Right lobe of liver (tissue), 6 donors: ENCODE measurements at regions not wholly inside any gene's neighbourhood (a gene's known extent, or its start where the extent isn't known, plus 50 kb on each side); places are given as distances from the start of the nearest gene placed in this dataset.

Experiments used
- ATAC-seq, 4 donors: fragments of 200-7000 bp; cut with Tn5 transposase; one replicate each; pipeline ENCODE4 v1.9.1; 2020; ENCODE audit warnings: mild to moderate bottlenecking in 4 of 4, moderate library complexity in 4 of 4
- DNase-seq, 3 donors: peaks; one replicate each; pipeline ENCODE4 v3.0.0-alpha.2; 2020
- H3K27ac ChIP-seq, 3 donors: fragments of 200-600 bp; one replicate each; pipeline ENCODE4 v1.8.0; 2022
- H3K27me3 ChIP-seq, 2 donors: fragments of 200-600 bp; one replicate each; pipeline ENCODE4 v1.8.0; 2022
- H3K36me3 ChIP-seq, 4 donors: fragments of 200-600 bp; sonication (generic) in 1 of 4; one replicate each; pipeline versions ENCODE4 v1.5.1 to v1.8.0; 2017 to 2022; ENCODE audit warnings: control low read depth in 1 of 4
- H3K4me1 ChIP-seq, 4 donors: fragments of 200-600 bp; sonication (generic) in 1 of 4; one replicate each; pipeline versions ENCODE4 v1.5.1 to v1.8.0; 2017 to 2022; ENCODE audit warnings: control low read depth in 1 of 4
- H3K4me3 ChIP-seq, 3 donors: fragments of 200-600 bp; one replicate each; pipeline ENCODE4 v1.8.0; 2022
- H3K9me3 ChIP-seq, 4 donors: fragments of 200-600 bp; sonication (generic) in 1 of 4; one replicate each; pipeline versions ENCODE4 v1.5.1 to v1.8.0; 2017 to 2022; ENCODE audit warnings: control low read depth in 1 of 4
- POLR2A ChIP-seq: fragments of 450-650 bp; IDR thresholded peaks from one replicate; pipeline ENCODE4 v1.6.1; 2017; ENCODE audit warnings: antibody characterized with exemption, mild to moderate bottlenecking
- WGBS: methylation state at CpG from one replicate; pipeline ENCODE4 v1.1.6; 2018; ENCODE audit warnings: low coverage, low lambda C conversion rate; ENCODE audit not compliant: insufficient coverage; ENCODE audit errors: missing lambda C conversion rate; 5-methylcytosine and 5-hydroxymethylcytosine counted together
- intact Hi-C, 2 donors: fragments of 100-400 bp; cut with DNase I; formaldehyde crosslinking; loops; one replicate each; pipeline versions ENCODE4 v1.11.2 to v1.14.1; 2022
- TF ChIP-seq, protein P1 (sequence below), 4 donors: fragments of 200-600 bp in 3 of 4; fragments of 450-650 bp in 1 of 4; IDR thresholded peaks; one replicate each; pipeline versions ENCODE4 v1.5.1 to v1.8.0; 2016 to 2022; ENCODE audit warnings: antibody characterized with exemption in 4 of 4, mild to moderate bottlenecking in 2 of 4
- donor health status: DM: no; HTN: yes; CAD: no.
- donor health status: DM: no; HTN: no; CAD: no.
- donor health status: DM: no; HTN: no; CAD: no.
- donor health status: DM: no; HTN: yes; CAD: no.
- donor health status: DM: no; HTN: yes; CAD: no.

- TF ChIP-seq, protein P1, sequence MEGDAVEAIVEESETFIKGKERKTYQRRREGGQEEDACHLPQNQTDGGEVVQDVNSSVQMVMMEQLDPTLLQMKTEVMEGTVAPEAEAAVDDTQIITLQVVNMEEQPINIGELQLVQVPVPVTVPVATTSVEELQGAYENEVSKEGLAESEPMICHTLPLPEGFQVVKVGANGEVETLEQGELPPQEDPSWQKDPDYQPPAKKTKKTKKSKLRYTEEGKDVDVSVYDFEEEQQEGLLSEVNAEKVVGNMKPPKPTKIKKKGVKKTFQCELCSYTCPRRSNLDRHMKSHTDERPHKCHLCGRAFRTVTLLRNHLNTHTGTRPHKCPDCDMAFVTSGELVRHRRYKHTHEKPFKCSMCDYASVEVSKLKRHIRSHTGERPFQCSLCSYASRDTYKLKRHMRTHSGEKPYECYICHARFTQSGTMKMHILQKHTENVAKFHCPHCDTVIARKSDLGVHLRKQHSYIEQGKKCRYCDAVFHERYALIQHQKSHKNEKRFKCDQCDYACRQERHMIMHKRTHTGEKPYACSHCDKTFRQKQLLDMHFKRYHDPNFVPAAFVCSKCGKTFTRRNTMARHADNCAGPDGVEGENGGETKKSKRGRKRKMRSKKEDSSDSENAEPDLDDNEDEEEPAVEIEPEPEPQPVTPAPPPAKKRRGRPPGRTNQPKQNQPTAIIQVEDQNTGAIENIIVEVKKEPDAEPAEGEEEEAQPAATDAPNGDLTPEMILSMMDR (IDR thresholded peaks at IDR 0.05): no peak
- no peak for TF ChIP-seq POLR2A
- Histone ChIP-seq H3K36me3 (no peaks in the 10 kb centered on the region), H3K27ac (no peak overlapping the region), H3K27me3 (peaks cover 0 to 4% of the 10 kb centered on the region in 2 donors), H3K4me3 (no peak overlapping the region), H3K9me3 (no peaks in the 10 kb centered on the region), H3K4me1 (no peaks in the 10 kb centered on the region)
- 65% methylated on average over 4 of the region's 4 CpGs for WGBS
- ATAC-seq (no peak), DNase-seq (no peak)
- intact Hi-C loops: no loop called here
Observed at GRCh38 chr19:31595521-31595920, 246.3 kb upstream of the TSHZ3 start.

- no peak for TF ChIP-seq POLR2A
- TF ChIP-seq, protein P1 (IDR thresholded peaks at IDR 0.05): no peak
- Histone ChIP-seq H3K4me1 (no peaks in the 10 kb centered on the region), H3K4me3 (no peak overlapping the region), H3K27ac (no peak overlapping the region), H3K27me3 (no peaks in the 10 kb centered on the region), H3K9me3 (no peaks in the 10 kb centered on the region), H3K36me3 (no peaks in the 10 kb centered on the region)
- intact Hi-C loops: no loop called here
- DNase-seq: no peak
- no peak for ATAC-seq
- WGBS: 65% methylated on average over 8 of the region's 8 CpGs
Observed at GRCh38 chr19:31596751-31597150, 247.5 kb upstream of the TSHZ3 start.

DNA sequence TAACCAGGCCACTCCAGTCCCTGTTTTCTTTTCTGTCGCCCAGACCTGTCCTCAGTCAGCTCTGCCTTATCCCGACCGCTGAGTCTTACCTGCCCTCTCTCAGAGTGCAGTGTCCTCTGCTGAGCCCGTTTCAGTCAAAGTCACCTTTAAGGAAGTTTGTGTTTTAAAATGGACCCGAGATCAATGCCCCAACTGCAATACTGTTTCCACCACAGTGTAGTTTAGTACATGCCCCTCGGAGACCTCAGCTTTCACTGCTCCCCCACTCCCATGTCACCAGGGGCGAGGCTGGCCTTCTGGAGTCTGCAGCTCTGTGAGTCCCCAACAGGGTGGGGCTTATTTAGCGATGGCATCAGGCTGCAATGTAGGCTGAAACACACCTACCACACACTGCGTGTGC, 248.4 kb upstream of the TSHZ3 start:
- H3K36me3 ChIP-seq: no peaks in the 10 kb centered on the region
- no peaks in the 10 kb centered on the region for H3K27me3 ChIP-seq
- ATAC-seq: no peak
- no peak overlapping the region for H3K4me3 ChIP-seq
- H3K9me3 ChIP-seq: no peaks in the 10 kb centered on the region
- no peaks in the 10 kb centered on the region for H3K4me1 ChIP-seq
- no peak for DNase-seq
- H3K27ac ChIP-seq: no peak overlapping the region
- TF ChIP-seq POLR2A: no peak
- TF ChIP-seq, protein P1 (IDR thresholded peaks at IDR 0.05): no peak
- intact Hi-C loops: no loop called here
- WGBS: 69% methylated on average over 7 of the region's 9 CpGs

GRCh38 chr19:31598730-31599238, 249.5 kb upstream of the TSHZ3 start:
- intact Hi-C loops: no loop called here
- 59% methylated on average over 2 of the region's 2 CpGs for WGBS
- no peaks in the 10 kb centered on the region for H3K9me3 ChIP-seq
- H3K27me3 ChIP-seq: no peaks in the 10 kb centered on the region
- no peak overlapping the region for H3K4me3 ChIP-seq
- H3K27ac ChIP-seq: no peak overlapping the region
- DNase-seq: no peak
- H3K36me3 ChIP-seq: no peaks in the 10 kb centered on the region
- no peak for TF ChIP-seq POLR2A
- TF ChIP-seq, protein P1 (IDR thresholded peaks at IDR 0.05): no peak
- no peaks in the 10 kb centered on the region for H3K4me1 ChIP-seq
- ATAC-seq: no peak
